HG03159 (cell line): ENCODE measurements at regions not wholly inside any gene's neighbourhood (a gene's known extent, or its start where the extent isn't known, plus 50 kb on each side); places are given as distances from the start of the nearest gene placed in this dataset.

ENCODE experiments used
- ATAC-seq: cut with Tn5 transposase; IDR thresholded peaks from one replicate; pipeline ENCODE4 v1.9.1; 2021; ENCODE audit warnings: mild to moderate bottlenecking, moderate library complexity; ENCODE audit not compliant: unreplicated experiment

DNA sequence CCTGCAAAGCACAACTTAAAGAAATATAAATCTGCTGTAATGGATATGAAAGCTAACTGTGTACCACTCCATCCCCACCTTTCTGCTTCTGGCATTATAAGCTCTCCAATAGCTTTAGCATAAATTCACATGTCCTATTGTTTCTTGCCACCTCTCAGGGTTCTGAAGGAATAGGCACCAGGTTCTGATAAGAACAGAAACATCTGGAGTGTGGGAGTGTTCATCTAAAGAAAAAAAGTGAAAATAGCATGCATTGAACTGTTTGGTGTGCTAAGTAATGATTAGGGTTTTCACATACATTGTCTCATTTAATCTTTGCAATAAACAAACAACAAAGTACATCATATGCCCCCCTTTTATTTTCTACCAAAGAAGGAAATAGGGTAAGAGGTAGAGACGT is 72.3 kb downstream of the FAM76B start:
- ATAC-seq = no peak

DNA sequence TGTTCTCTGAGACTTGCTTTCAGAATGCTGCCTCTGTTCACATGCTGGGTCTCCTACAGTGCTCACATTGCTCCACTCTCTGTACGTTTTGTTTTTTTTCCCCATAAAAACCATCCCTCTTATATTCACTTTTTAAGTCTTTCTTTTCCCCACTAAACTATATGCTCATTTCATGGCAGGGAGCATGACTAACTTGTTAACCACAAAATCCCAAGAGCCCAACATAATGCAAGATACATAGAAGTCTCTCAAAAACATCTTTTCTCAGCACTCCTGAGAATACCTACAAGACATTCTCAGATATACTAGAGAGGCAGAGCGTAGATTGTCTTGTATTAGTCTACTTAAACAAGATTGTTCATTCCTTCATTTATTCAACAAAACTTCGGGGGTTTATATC is 73.3 kb downstream of the FAM76B start:
- no peak for ATAC-seq

DNA sequence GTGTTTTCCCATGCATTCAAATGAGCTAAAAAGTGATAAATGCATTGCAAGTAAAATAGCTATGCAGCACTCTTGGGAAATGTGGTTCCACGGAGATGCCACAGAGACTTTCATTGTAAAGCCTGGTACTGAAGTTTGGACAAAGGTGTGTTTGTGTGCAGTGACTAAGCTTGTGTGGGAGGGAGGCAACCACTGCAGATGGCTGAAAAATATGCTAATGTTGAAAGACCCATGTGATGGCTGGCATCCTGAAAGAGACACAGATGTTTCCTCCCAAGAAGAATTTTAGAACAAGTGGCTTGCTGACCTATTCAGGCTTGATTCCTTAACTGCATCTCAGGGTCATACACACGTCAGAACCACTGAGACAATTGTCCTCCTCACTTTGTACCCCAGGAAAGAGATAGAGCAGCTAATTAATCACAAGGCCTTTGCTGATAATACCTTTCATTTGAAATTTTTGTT is 73.8 kb downstream of the FAM76B start:
- ATAC-seq = peak; percentile 70

DNA sequence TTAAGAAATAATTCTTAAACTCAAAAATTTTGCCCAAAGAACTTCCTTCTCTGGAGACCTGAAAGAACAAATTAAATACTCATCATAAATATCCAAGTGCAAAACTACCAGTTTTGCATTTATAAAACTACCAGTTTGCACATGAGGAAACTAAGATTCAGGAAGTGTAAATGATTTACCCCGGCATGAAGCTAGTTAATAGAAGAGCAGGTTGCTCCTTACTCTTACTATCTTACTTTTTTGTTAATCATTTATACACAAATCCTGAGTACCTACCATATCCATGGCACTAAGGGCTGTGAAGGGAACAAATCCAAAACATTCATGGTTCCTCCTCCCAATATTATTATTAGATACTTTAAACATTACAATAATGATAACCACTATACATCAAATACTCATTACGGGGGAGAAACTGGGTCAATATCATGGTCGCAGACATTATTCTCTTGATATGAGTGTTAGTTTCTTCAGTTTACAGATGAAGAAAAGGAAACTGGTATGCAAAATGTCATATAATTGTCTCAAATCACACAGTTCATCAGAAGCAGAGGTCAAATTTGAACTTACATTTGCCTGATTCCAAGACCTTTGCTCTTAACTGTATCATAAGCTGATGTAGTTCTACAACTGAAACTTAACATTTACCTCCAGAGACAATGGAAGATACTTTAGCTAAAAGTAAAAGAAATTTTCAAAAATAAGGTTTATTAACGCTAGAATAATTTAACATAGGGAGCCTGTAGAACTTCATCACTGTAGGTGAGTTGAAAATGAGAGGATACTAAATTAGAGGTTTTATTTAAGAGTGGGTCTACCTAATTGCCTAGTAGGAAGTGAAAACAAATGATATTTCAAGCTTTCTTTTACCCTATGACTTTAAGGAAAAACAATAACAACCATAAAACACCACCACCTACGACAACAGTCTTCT is 74.5 kb downstream of the FAM76B start:
- no peak for ATAC-seq

- no peak for ATAC-seq
These were observed 76.2 kb downstream of the FAM76B start for GRCh38 chr11:95713428-95713827.

GRCh38 chr11:95711945-95712221 is 77.7 kb downstream of the FAM76B start:
- peak; percentile 20 for ATAC-seq

DNA sequence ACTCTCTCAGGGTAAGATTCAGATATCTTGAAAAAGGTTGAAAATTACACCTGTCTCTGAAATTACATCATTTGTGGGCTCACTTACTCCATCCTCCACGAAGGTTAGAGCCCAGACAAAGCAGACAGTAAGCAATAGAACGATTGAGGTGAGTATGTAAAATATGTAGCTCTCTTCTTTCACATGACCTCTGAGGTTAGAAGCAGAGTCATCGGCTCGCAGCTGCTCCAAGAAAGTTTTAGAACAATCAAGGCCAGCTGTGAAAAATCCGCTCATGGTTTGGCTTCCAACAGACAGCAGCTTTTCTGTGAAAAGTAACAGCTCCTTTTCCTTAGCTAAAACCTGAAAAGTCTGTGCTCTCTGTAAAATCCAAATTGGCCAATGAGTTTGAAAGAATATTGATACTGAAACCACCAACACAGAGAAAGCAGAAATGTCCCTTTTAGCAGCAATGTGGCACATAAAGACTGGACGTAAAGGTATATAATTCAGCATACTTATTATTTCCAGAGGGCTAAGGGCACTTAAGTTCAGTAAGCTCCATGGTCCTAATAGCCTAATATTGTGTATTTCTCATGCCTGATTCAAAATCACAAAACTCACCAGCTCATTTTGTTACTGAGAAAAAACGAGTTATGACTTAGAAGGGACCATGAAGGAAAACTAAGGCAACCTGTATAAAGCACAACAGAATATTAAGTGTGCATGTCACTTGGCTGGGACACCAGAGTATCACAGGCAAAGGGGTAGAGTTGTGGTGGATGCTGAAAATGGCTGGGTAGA is 78.2 kb downstream of the FAM76B start:
- ATAC-seq = peak; percentile 40

DNA sequence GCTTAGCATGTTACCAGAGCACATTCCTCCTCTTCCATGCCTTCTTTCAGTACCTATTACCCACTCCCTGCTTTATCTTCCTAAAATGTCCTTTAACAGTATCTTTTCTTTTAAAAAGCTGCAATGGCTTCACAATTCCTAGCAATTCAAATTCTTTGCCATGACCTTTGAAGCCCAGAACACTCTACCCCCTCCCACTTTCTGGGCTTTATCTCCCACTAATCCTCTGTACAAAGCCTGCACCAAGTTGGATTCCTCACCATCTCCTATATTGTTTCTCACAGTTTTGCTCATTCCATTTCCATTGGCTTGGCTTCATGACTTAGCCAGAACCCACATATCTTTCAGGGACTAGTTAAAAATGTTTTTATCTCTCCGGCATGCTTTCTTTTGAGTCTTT is 80.9 kb downstream of the FAM76B start:
- ATAC-seq = no peak

DNA sequence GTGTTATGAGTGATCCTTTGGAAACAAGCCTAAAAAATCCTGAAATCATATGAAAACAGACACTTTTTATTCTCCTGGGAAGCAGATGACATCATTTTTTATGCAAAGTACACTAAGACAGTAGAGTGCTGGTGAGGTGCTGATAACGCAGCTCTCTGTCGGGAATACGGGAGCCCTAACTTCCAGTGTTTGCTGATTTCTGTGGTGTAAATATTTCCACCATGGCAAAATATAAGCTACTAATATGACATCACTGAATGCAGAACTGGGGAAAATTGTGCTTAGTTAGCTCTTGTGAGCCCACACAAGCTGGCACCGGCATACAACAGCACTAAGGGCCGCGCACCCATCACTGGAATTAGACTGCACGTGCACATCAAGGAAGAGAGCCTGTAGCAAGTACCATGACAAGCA is 82.6 kb downstream of the FAM76B start:
- ATAC-seq = no peak

DNA sequence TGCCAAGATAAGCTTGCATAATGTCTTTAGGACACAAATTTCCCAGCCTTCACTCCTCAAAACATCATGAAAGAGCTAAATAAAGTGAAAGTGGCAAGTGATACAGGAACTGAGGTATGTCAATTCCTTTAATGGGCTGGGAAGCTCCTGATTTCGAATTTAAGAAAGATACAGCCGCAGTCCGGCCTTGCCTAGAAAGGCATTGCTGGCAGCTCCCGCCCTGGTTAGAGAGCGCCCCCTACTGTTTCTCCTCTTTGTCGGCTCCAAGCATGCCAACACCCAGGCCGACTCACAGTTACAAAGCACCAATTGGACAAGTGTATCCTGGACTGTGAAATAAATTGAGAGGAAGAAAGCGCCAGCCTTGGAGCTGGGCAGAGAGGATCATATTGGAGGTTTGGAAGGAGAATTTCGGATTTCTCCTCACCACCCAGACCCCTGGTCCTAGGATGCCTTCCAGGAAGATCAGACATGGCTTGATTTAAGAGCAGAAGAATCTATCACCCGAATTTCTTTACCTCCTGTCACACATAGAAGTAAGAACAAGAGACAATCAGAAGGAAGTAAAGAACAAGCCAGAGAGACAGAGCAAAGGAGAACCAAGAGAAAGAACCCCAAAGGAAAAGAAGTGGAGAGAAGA is 84.0 kb downstream of the FAM76B start:
- peak; percentile 78 for ATAC-seq

GRCh38 chr11:95704865-95705264 is 84.7 kb downstream of the FAM76B start:
- ATAC-seq = no peak

DNA sequence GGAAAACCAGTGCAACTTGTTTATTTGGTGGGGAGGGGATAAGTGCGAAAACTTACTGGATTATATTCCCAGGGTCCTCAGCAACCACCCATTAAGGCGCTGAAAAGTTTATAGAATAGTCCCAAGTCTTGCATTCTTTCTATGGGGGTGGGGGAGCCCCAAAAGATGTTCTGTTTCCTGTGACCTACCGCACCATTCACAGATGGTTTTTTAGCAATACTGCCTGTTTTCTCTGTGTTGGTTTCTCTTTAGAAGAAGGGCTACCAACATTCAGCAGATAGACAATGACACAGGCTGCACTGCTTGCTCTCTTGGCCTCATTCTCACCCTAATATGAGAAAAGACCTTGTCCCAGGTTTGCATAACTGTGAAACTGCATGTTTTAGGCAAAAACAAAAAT is 86.5 kb downstream of the FAM76B start:
- no peak for ATAC-seq

DNA sequence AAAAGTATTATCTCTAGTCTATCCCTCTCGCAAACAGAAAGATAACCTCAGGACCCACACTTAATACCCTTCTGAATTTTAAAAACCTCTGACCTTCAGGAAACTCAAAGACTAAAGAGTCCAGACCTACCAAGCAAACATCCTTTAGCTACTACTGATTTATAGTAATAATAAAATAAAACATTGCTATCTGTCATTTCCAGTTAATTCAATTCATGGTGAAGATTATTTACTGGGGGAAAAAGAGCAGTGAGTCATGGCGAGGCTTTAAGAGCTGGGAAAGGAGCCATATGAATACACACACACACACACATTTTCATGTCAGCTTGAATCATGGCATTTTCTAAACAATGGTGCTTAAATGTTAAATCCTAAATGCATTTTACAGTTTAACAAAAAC is 87.1 kb downstream of the FAM76B start:
- no peak for ATAC-seq

DNA sequence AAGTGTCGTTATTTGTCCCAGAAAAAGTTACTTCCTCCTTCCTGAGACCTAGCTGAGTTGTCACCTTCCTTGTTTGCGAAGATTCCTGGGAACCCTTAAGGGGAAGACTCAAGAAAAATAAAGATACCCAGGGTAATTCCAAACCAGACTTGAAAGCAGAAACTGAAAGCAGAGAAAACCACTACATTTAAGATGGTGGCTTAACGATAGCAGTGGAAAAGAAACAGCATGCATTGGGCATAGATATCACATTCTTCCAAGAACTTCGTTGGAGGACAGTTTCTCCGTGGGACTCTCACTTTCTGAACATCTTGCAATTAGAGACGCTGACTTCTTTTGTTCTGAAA is 89.1 kb downstream of the FAM76B start:
- peak; percentile 46 for ATAC-seq

- ATAC-seq = peak; percentile 60
These were observed 89.7 kb downstream of the FAM76B start for GRCh38 chr11:95699631-95700470.

- ATAC-seq = no peak
These were observed 90.7 kb downstream of the FAM76B start for GRCh38 chr11:95698676-95699557.

DNA sequence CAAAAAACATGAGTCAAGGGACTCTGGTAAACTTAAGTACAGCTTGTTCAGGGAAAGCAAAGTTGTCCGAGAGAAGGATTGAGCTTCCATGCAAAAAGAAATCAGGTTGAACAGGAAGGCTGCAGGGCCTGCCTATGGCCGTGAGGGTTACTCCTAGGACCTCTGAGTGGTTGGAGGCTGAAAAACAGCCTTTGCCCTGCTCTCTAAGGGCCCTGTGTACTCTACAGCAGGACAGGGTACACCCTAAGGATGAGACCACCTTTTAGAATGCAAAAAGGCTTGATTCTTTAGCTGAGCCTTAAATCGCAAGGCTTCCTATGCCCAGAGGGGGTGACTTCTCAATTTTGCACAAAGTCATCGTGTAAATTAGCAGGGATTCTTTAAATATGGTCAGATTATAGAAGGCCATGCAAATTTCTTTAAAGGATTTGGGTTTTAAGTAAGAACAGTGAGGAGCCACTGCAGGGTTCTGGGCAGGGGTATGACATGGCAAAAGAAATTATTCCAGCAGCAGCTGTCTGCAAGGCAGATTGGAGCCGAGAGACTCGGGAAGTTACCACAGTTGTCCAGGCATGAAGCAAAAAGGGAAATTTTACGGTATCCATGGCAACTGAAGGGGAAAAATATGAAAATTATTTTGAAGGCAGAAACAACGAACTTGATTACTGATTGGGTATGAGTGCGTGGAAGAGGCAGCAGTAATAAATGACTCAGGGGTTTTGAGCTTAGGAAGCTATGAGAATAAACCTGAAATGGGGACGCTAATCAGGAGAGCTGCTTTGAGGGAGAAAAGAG is 91.8 kb downstream of the FAM76B start:
- ATAC-seq = no peak

DNA sequence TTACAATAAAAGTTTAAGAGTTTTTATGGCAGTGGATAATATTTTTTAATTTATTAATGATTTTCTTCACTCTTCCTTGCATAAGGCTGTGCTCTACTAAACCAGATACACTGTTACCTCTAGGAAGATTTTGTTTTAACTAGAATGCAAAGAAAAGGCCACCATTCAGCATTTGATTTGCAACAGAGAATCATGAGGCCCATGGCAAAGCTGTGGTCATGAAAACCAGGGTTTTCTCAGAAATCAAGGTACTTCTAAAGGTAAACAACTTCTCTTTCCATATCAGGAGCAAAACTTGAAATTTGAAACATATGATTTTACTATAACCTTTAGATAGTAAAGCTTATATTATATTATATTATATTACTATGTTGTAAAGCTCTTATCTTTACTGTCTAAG is 94.4 kb downstream of the FAM76B start:
- ATAC-seq = no peak

GRCh38 chr11:95693298-95693697 is 96.3 kb downstream of the FAM76B start:
- no peak for ATAC-seq
